Dedifferentiated amniotic fluid mesenchymal stem cell (primary cell): ENCODE measurements at regions not wholly inside any gene's neighbourhood (a gene's known extent, or its start where the extent isn't known, plus 50 kb on each side); places are given as distances from the start of the nearest gene placed in this dataset.

Experiments
- DNase-seq: peaks from one replicate; pipeline ENCODE4 v3.0.0-alpha.2; 2016; ENCODE audit errors: extremely low spot score

DNA sequence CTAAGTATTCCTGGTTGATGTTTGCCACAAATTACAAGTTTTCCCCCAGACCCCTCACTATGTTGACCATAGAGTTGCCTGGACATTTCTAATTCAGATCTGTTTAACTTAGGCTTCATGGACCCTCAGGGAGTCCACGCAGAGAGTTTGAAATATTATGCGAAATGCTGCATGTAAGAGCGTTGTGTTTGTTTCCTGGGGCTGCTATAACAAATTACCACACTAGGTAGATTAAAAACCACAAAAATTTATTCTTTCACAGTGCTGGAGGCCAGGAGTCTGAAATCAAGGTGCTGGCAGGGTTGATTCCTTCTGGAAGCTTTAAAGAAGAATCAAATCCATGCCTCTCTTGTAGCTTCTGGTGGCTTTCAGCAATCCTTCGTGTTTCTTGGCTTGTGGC, 177.9 kb upstream of the KITLG start:
- no peak for DNase-seq

DNA sequence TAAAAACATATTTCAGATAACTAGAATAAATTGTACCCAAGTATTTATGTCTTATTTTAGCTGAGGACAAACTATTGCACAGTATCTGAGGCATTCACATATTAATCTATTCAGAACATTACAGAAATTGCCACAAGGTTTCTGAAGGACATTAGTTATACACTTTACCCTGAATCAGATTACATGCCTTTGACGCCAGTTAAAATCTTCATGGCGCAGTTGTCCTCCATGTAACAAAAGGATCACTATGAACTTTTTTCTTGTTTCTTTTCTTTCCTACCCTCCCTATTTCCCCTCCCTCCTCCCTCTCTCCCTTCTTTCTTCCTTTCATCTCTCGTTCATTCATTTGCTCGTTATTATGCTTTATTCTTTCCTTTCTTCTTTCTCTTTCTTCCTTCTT, 176.6 kb upstream of the KITLG start:
- DNase-seq: no peak

DNA sequence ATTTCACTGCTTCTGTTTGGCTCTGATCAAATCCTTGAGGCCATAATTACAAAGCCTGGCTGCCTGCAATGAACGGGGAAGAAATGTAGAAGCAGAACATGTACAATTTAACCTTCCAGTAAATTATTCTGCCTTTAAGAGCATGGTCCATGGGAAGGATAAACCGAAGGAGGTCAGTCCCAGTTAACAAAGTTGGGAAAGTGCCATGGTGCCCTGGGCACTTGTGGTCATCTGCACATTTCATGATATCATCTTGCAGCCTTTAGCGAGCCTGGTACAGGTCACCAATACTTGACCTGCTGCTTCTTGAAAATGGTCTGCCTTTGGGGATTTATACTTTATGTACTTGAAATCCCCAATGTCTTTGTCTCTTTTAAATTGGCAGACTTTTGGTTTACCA, 175.9 kb upstream of the KITLG start:
- DNase-seq: no peak

DNA sequence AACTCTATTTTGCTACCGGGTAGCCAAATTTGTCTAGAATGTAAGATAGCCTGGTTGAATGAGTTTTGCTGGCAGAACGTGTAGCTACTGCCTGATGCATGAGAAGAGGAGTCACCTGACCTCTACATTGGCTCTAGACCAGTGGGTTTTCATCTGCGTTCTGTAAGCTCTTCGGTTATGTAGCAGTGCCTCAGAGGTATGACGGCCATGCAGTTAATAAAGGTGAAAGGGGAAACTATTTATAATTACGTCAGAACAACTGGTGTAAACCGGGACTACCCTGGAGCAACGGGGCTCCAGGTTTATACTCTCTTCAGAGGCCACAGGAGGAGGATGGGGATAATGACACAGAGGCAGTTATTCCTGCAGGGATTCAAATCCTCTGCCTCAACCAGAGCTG, 173.4 kb upstream of the KITLG start:
- no peak for DNase-seq

DNA sequence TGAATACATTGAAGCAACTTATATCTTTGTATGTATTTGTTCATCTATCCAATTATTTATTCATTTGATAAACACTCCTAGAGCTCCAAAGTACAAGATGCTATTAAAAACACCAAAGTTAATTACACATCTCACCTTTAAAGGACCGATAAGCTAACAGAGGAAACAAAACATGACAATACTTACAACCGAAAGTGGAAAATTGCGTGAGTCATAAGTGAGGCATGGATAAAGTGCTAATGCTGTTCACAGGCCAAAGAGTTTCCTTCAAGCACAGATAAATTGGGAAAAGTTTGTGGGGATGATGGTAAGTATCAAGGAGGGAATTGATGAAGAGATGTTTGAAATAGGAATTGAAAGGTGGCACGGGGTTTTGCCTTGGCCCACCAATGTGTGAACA, 172.8 kb upstream of the KITLG start:
- no peak for DNase-seq

DNA sequence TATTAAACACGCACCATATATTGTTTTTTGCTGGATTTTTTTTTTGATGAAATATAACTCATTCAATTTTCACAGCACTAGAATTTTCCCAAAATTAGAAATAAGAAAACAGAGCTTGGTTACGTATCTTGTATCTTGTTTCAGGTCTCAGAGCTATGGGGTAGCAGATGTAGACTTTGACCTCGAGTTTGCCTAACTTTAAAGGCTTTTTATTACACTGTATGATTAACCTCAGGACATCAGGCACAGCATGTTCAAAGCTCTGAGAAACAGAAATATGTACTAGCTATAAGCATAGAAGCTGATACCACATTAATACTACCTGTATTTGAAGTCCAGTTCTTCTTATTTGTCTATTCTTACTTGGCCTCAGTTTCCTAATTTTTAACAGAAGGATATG, 171.9 kb upstream of the KITLG start:
- no peak for DNase-seq

DNA sequence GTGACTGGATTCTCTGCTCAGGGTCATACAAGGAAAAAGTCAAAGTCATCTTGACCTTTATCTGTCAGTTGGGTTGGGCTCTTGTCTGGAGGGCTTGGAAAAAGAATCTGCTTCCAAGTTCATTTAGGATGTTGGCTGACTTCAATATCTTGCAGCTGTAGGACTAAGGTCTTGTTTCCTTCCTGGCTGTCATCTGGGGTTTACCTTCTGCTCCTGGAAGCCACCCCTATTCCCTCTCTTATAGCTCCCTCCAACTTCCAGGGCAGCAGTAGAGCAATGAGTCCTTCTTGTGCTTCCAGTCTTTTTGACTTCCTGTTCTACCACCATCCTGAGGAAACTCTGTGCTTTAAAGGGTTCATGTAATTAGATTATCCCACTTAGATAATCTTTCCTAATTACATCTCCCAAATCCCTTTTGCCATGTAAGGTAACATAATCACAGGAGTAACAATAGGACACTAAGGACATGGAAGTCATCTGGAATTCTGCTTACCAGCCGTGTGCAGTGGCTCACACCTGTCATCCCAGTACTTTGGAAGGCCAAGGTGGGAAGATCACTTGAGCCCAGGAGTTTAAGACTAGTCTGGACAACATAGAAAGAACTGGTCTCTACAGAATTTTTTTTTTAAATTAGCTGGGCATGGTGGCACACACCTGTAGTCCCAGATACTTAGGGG, 170.7 kb upstream of the KITLG start:
- no peak for DNase-seq

DNA sequence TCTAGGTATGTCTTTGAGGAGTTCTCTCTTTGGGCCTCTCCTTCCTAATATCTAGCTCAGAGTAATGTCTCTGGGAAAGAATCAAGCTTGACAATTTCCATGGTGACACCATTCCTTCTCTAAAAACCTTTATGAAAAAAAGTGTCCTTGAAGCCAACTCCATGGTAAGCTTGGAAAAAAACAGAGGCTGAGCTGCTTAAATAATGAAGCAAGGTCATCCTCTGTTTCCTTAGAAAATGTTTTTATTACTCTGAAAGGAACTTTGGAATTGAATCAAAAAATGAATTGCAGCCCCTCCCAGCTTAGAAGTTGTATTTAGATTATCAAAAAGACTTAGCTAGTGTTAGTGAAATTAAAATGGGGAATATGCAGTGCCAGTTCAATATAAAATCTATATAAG, 166.1 kb upstream of the KITLG start:
- DNase-seq: no peak

DNA sequence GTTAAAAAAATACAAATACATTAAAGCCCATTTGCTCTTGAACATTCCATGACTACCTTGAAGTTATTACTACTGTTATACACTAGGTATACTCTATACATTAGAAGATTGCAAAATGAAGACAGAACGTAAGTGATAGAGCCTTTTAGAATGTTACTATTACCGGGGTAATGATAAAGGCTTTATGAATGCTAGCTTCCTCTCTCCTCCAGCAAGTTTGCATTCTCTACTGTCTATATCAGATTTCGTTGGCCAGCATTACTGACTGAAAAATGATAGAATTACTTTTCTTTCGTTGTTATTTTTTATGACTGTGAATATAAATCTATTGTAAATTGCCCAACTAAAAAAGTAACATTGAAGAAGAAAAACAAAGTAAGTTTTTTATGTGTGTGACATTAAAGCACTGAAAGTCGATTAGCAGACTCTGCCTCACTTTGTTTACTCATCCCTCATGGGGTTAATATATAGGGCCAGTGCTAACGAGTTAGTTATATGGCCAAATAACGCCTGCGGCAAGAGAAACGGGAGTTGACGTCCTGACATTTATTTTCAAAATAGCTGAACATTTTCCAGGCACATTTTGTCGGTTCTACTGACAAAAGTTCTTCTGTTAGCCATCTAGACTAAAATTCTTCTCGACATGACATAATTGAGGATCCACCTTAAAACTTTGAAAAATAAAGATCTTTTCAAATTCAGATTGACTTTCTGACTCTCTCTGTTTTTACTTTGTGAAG, 163.8 kb upstream of the KITLG start:
- DNase-seq: no peak

DNA sequence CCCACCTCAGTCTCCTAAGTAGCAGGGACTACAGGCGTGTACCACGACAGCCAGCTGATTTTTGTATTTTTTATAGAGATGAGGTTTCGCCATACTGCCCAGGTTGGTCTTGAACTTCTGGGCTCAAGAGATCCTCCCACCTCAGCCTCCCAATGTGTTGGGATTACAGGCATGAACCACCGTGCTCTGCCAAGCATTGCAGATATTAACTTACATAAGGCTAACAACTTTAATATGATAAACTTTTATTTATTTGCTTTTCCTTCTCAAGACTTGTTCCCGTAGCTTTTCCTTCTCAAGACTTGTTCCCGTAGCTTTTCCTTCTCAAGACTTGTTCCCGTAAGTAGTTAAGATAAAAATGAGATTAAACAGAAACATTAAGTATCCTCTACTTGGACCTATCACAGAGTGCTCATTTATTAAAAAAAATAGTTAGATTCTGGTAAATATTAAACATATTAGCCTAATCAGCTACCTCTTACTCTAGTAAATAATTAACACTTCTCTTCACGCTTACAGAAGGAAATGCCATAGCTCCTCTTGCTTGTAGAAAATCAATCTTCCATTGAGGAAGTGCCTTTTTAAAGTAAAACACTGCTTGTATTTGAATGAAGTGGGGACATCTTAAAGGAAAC, 157.7 kb upstream of the KITLG start:
- no peak for DNase-seq

DNA sequence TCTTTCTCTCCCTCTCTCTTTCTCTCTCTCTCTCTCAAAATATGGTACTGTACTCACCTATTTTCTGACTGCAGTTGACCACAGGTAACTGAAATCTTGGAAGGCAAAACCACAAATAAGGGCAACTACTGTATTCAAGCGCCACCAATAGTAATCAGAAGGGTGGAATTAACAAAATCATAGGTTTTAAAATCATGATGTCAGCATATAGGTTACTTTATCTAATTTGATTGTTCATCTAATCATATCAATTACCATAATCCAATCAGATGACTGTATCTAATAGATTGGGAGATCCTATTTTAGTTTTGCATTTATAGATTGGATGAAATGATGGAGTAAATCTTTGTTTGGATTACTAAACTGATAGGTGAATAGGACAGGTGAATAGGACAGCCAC, 155.8 kb upstream of the KITLG start:
- no peak for DNase-seq

DNA sequence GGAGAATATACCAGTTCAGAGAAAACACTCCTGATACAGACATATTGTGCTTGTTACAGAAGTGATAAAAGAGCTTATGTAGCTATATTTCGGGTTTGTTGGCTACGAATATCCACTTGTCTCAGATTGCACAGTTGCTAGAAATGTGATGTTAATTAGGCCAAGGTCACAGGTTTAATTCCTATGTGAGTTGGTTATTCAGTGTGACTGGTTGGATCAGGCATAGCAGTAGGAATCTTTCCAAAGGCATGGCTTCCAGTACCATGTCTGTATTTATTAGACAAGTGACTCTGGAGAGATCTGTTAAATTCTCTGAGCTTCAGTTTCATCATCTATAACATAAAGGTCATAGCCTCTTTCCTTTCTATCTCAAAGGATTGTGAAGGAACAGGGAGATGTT, 152.7 kb upstream of the KITLG start:
- no peak for DNase-seq

DNA sequence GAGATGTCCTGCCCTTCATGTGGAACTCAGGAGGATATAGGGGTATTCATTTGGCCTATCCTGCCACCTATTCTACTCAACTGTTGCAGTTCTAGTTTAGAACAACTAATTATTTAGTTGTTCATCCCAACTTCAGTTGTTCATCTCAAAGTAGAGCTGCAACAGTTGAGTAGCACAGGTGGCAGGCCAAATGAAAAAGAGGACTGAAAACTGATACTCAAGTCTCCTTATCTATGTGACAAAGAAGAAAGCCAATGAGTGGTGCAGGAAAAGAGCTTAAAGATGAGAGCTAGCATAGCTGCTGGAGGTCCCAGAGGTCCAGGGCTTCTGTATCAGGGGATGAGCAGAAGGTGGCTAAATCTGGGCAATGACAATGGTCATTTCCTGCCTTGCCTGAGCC, 148.9 kb upstream of the KITLG start:
- DNase-seq: no peak

DNA sequence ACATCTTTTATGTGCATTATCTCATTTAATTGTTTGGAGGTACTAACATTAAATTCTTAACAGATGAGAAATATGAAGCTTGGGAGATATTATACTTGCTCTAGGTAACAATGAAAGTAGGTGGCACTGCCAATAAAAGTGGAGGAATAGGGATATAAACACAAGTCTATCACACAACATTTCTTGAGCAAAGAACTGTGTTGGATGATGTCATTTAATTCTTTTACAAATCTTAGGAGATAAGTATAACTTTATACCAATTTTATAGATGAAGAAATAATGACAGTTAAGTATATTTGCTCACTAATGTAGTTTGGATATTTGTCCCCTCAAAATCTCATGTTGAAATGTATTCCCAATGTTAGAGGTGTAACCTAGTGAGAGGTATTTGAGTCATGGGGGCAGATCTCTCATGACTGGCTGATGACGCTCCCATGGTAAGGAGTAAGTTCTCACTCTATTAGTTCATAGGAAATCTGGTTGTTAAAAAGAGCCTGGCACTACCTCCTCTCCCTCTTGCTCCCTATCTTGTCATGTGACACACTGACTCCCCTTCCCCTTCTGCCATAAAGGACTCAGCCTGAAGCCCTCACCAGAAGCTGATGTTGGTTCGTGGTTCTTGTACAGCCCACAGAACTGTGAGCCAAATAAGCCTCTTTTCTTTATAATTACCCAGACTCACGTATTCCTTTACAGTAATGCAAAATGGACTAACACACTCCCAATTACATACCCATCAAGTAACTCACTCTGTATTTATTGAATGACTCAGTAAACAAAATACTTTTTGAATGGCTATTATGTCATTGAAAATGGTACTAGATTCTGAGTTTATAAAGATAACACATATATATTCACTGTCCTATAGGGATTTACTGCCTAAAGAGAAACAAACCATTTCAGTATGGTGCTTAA, 146.8 kb upstream of the KITLG start:
- no peak for DNase-seq

DNA sequence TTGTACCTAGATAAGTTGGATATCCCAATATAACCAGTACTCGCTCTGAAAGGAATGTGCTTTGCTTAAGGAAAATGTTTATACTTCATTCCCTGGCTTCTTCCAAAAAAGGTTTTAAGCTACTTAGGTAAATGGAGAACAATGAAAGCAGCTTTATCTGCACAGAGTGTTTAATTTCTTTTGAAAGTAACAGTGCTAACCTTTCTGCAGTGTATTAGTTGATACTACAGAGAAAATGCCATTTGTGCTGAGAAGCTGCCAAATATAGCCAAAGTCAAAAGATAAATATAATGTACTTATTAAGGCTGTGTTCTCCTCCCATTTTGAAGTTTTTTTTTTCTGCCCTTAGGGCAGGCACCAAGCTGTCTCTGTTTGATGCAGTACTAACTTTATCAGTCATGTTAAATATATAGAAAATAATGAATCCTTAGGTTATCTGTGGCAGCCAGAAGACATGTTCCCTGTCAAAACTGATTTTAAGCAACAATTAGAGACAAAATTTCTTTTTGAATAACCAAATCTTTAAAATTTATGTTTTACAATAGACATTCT, 145.4 kb upstream of the KITLG start:
- DNase-seq: no peak

DNA sequence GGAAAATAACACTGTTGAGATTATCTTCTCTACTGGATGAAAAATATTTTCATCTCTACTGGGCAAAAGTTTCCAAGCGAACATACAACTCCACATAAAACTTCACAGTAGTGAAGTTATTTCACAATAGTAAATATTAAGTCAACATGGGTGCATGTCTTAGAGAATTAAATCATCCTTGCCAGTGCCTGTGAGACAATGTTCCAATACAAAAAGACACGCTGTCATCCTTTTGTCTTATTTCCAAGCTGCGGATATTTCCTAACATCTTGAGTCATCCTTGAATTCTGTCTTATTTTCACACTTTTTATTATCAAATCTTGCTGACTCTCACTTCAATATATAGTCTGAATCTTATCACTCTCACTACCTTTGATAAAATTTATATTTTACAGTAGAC, 142.9 kb upstream of the KITLG start:
- no peak for DNase-seq

DNA sequence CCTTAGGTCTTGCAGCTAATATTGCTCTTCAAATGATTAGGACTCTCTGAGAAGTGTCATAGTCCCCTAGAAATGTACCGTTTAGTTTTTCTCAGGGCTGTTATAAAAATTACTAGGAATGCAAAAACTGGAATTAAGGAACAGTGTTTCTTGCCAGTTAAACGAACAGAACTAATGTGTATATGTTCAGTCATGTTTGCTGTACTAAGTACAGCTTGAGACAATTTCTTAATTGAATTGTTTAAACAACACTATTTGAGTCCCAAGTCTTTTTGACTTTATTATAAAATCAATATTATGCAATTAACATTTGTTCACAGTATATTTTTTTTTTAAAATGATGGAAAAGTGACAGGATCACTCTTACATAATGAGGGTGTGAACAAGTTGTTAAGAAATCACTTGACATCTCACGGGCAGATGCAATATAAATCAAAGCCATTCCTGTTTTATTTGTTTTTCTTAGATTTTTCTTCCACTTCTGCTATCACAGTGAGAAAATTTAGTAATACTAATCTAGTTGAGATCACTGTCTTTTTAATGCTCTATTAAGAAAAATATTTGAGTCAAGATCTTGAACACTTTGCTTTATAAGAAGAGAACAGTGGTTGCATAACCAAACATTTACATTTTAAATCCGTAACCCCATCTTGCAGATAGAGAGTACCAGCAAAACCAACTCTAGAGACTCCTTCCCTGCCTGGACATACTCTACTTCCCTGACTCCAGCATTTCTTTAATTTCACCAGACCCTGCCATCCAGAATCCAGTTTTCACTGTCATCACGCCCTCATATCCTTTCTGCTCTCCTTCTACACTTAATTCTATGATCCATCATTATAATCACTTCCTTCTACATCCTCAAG, 140.7 kb upstream of the KITLG start:
- no peak for DNase-seq

DNA sequence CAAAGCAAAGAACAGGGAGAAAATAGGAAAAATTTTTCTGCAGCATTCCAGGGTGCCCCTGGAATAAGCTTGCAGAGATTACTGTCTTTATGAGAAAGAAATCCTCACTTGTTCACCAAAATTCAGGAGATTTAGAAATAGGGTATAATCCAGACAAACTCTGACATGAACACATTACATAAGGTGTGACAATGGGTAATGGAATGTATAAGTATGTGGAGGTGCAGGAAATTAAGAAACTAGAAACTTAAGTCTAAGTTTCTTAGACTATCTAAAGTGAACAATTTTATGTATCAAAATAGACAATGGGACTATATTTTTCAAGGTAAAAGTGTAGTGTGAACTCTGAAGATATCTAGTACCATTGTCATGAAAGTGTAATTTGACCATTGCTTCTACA, 140.0 kb upstream of the KITLG start:
- DNase-seq: no peak

DNA sequence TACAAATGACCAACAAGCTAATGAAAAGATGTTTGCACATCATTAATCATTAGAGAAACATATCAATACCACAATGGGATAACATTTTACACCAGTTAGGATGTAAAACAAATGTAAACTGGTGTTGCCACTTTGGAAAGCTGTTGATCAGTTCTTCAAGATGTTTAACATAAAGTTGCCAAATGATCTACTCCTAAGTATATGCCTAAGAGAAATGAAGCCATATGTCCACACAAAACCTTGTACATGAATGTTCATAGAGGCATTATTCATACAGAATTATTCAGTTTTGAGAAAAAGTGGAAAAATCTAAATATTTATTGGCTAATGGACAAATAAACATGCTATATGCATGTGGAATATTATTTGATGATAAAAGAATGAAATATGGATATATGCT, 136.9 kb upstream of the KITLG start:
- DNase-seq: no peak

DNA sequence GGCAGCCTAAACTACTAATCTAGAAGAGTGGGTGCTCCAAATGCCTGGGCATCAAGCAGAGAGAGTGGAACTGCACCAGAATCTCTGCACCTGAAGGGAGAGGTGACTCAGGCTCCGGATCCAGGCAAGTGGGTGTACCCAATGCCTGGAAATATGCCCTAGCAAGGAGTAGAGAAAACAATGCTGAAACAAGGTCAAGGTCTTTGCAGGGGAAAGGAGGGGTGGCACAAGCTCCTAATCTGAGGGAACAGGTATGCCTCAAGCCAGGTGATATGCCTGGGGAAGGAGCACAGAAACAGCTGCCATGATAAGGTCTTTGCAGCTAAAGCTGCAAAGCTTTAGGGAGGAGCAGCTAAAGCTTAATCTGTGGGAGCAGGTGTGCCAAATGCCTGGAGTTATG, 136.0 kb upstream of the KITLG start:
- DNase-seq: no peak

DNA sequence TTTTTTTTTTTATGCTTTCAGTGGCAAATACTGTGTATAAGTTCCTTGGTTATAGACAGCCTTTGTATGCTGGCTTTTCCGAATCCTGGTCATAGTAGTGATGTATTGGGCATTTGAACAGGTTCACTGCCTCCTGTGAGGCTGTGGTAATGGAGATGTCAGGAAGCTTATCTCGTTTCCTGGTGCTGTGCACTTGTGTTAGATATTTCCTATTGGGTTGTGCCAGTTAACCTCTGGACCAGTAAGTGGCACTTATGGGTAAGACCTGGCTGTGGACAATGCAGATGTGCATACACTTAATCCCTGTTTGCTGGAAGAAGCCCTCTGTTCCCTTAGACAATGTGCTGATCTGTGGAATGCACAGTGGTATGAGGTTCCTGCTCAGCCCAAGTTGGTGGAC, 135.4 kb upstream of the KITLG start:
- no peak for DNase-seq
